GM12878 (cell line): ENCODE measurements at regions not wholly inside any gene's neighbourhood (a gene's known extent, or its start where the extent isn't known, plus 50 kb on each side); places are given as distances from the start of the nearest gene placed in this dataset.

Experiments
- ATAC-seq: fragments of 200-7000 bp; cut with Tn5 transposase; 3 replicates; pipeline ENCODE4 v1.9.1; 2020; ENCODE audit warnings: mild to moderate bottlenecking, moderate library complexity
- BruUV-seq: library from RNA; stranded (reverse); fragments of 400-500 nt; replicated peaks from 2 replicates; lab custom pipeline; 2021; lab: Mats Ljungman, UMichigan
- CTCF ChIA-PET: fragments of 300-600 bp; sonication (Branson Sonifier 250); formaldehyde crosslinking; extraction: SDS; loops from one replicate; lab custom pipeline; 2021; ENCODE audit warnings: inconsistent platforms; lab: Yijun Ruan, JAX
- POLR2A ChIA-PET: fragments of 350-600 bp; formaldehyde crosslinking; extraction: SDS; loops from one replicate; lab custom pipeline; 2021; ENCODE audit warnings: inconsistent platforms; lab: Charles Lee
- RAD21 ChIA-PET: fragments of 300-600 bp; sonication (Branson Sonifier 250); formaldehyde crosslinking; loops from one replicate; lab custom pipeline; 2023; ENCODE audit warnings: antibody characterized with exemption; ENCODE audit not compliant: unreplicated experiment; lab: Charles Lee
- SMC1A ChIA-PET: fragments of 300-600 bp; sonication (Branson Sonifier 250); formaldehyde crosslinking; loops from one replicate; lab custom pipeline; 2023; ENCODE audit not compliant: unreplicated experiment, uncharacterized antibody; lab: Charles Lee
- DNase-seq: peaks from one replicate; pipeline ENCODE4 v3.0.0-alpha.2; 2011; ENCODE audit warnings: low read depth, low spot score
- FAIRE-seq: peaks from 3 replicates; lab custom pipeline; 2011; peaks lifted over from hg19 to GRCh38; lab: Jason Lieb, UNC
- H2AFZ ChIP-seq: 2 replicates; pipeline ENCODE4 v1.6.0; 2011; ENCODE audit warnings: low read depth, low read length, control low read depth; ENCODE audit not compliant: control insufficient read depth
- H3K27ac ChIP-seq: 2 replicates; pipeline ENCODE4 v1.5.1; 2011; ENCODE audit warnings: control low read depth; ENCODE audit not compliant: control insufficient read depth, insufficient read depth
- H3K27me3 ChIP-seq, 2 experiments: replicated peaks in 1 of 2; 2 replicates each; pipeline versions ENCODE4 v1.6.0 to v1.6.1; 2011; ENCODE audit warnings: low read length in 1 of 2; ENCODE audit not compliant: control insufficient read depth in 2 of 2, insufficient read depth in 2 of 2
- H3K36me3 ChIP-seq, 2 experiments: 2 replicates each; pipeline ENCODE4 v1.5.1; 2011; ENCODE audit warnings: low read length in 1 of 2; ENCODE audit not compliant: control insufficient read depth in 2 of 2, insufficient read depth in 2 of 2
- H3K4me1 ChIP-seq: 2 replicates; pipeline ENCODE4 v1.6.1; 2011; ENCODE audit warnings: mild to moderate bottlenecking, low read length, moderate library complexity, mixed read lengths; ENCODE audit not compliant: control insufficient read depth, insufficient read depth
- H3K4me2 ChIP-seq: 2 replicates; pipeline ENCODE4 v1.6.0; 2011; ENCODE audit warnings: control low read depth; ENCODE audit not compliant: control insufficient read depth, insufficient read depth
- H3K4me3 ChIP-seq: fragments of 200-600 bp; sonication (generic); 2 replicates; pipeline ENCODE4 v1.5.1; 2016
- H3K79me2 ChIP-seq: 2 replicates; pipeline ENCODE4 v1.6.0; 2011; ENCODE audit warnings: low read length; ENCODE audit not compliant: control insufficient read depth, insufficient read depth
- H3K9ac ChIP-seq: 2 replicates; pipeline ENCODE4 v1.8.0; 2011; ENCODE audit warnings: low read length, control low read depth, mixed read lengths; ENCODE audit not compliant: control insufficient read depth, insufficient read depth
- H3K9me3 ChIP-seq: replicated peaks from 3 replicates; pipeline ENCODE4 v1.5.1; 2011; ENCODE audit warnings: mild to moderate bottlenecking, low read length; ENCODE audit not compliant: control insufficient read depth, insufficient read depth
- H4K20me1 ChIP-seq: 2 replicates; pipeline ENCODE4 v1.6.0; 2011; ENCODE audit not compliant: control insufficient read depth, insufficient read depth
- KDM1A ChIP-seq: fragments of 200-600 bp; sonication (generic); IDR thresholded peaks from 2 replicates; pipeline ENCODE4 v1.6.1; 2016; ENCODE audit warnings: borderline replicate concordance
- MLLT1 ChIP-seq: fragments of 450-650 bp; IDR thresholded peaks from 2 replicates; pipeline ENCODE4 v1.6.1; 2016; ENCODE audit warnings: mild to moderate bottlenecking
- POLR2A ChIP-seq: IDR thresholded peaks from 2 replicates; pipeline ENCODE4 v1.6.1; 2011; ENCODE audit warnings: low read depth, mild to moderate bottlenecking, low read length
- SP1 ChIP-seq: IDR thresholded peaks from one replicate; pipeline ENCODE4 v1.6.1; 2011; ENCODE audit warnings: low read depth, low read length
- TCF7 ChIP-seq: IDR thresholded peaks from 2 replicates; pipeline ENCODE4 v1.6.1; 2014; ENCODE audit warnings: antibody characterized with exemption, borderline replicate concordance
- USF1 ChIP-seq: IDR thresholded peaks from 2 replicates; pipeline ENCODE4 v1.6.1; 2011; ENCODE audit warnings: borderline replicate concordance, low read depth, mild to moderate bottlenecking, moderate library complexity, mixed read lengths, low read length; ENCODE audit not compliant: insufficient read depth; ENCODE audit errors: extremely low read length
- ZNF274 ChIP-seq: IDR thresholded peaks from one replicate; pipeline ENCODE4 v1.8.0; 2011; ENCODE audit not compliant: insufficient read length, insufficient read depth
- WGBS: methylation state at CpG from one replicate; pipeline ENCODE4 v1.1.6; 2016; ENCODE audit warnings: low lambda C conversion rate; ENCODE audit not compliant: insufficient replicate concordance, insufficient coverage; ENCODE audit errors: missing lambda C conversion rate; 5-methylcytosine and 5-hydroxymethylcytosine counted together
- in situ Hi-C: fragments of 300-500 bp; cut with MboI; formaldehyde crosslinking; loops from 9 replicates; pipeline ENCODE4 v1.14.3; 2018; ENCODE audit warnings: mixed read lengths
- intact Hi-C: fragments of 100-400 bp; cut with micrococcal nuclease; formaldehyde crosslinking; loops from one replicate; pipeline ENCODE4 v1.14.2; 2022; ENCODE audit not compliant: unreplicated experiment
- TF ChIP-seq, protein P1 (sequence below): fragments of 450-650 bp; formaldehyde crosslinking; IDR thresholded peaks from 2 replicates; pipeline ENCODE4 v1.5.0; 2022; ENCODE audit warnings: mild to moderate bottlenecking, missing genetic modification characterization

- Histone ChIP-seq H3K36me3 (no peaks in the 10 kb centered on the region), H3K4me3 (no peak overlapping the region), H4K20me1 (no peaks in the 10 kb centered on the region), H3K9me3 (no peaks in the 10 kb centered on the region), H3K27me3 (no peaks in the 10 kb centered on the region; a peak in 1 of 4 replicates), H3K4me2 (peak overlapping the region; percentile 22; the same call in 1 of the 2 replicates), H3K27ac (no peak overlapping the region), H3K9ac (no peak overlapping the region), H3K4me1 (no peaks in the 10 kb centered on the region), H3K79me2 (no peaks in the 10 kb centered on the region), H2AFZ (no peak overlapping the region)
- FAIRE-seq, result peak; percentile 66
- no peak for DNase-seq
- ATAC-seq, result no peak; the same call in 2 of the 3 replicates
- TF ChIP-seq USF1, result no peak
- no peak for TF ChIP-seq TCF7
- TF ChIP-seq MLLT1, result no peak
- no peak for TF ChIP-seq ZNF274
- no peak for TF ChIP-seq POLR2A
- TF ChIP-seq SP1, result no peak
- TF ChIP-seq, protein P1, sequence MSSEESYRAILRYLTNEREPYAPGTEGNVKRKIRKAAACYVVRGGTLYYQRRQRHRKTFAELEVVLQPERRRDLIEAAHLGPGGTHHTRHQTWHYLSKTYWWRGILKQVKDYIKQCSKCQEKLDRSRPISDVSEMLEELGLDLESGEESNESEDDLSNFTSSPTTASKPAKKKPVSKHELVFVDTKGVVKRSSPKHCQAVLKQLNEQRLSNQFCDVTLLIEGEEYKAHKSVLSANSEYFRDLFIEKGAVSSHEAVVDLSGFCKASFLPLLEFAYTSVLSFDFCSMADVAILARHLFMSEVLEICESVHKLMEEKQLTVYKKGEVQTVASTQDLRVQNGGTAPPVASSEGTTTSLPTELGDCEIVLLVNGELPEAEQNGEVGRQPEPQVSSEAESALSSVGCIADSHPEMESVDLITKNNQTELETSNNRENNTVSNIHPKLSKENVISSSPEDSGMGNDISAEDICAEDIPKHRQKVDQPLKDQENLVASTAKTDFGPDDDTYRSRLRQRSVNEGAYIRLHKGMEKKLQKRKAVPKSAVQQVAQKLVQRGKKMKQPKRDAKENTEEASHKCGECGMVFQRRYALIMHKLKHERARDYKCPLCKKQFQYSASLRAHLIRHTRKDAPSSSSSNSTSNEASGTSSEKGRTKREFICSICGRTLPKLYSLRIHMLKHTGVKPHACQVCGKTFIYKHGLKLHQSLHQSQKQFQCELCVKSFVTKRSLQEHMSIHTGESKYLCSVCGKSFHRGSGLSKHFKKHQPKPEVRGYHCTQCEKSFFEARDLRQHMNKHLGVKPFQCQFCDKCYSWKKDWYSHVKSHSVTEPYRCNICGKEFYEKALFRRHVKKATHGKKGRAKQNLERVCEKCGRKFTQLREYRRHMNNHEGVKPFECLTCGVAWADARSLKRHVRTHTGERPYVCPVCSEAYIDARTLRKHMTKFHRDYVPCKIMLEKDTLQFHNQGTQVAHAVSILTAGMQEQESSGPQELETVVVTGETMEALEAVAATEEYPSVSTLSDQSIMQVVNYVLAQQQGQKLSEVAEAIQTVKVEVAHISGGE (CRISPR knock-in tag), result no peak
- no peak for TF ChIP-seq KDM1A
- WGBS, result 6% methylated on average over 9 of the region's 9 CpGs
- SMC1A ChIA-PET, result no interaction called here
- intact Hi-C loops (no loop called here), in situ Hi-C loops (no loop called here)
- POLR2A ChIA-PET, result no interaction called here
- CTCF ChIA-PET, result no interaction called here
- RAD21 ChIA-PET, result no interaction called here
- BruUV-seq, result no TSS peak
Observed at GRCh38 chr1:229155472-229155871, 115.4 kb upstream of the RAB4A start.
